IMR-90 (cell line): ENCODE measurements at regions not wholly inside any gene's neighbourhood (a gene's known extent, or its start where the extent isn't known, plus 50 kb on each side); places are given as distances from the start of the nearest gene placed in this dataset.

Experiments
- CEBPB ChIP-seq: IDR thresholded peaks from 2 replicates; pipeline ENCODE4 v1.6.1; 2012; ENCODE audit warnings: low read depth, low read length, improper control_type of control experiment
- CTCF ChIP-seq: conservative IDR thresholded peaks from 2 replicates; pipeline ENCODE4 v1.5.1; 2012; ENCODE audit warnings: mild to moderate bottlenecking, low read depth, low read length, improper control_type of control experiment
- ELK1 ChIP-seq: fragments of 150-350 bp; IDR thresholded peaks from 2 replicates; pipeline ENCODE4 v1.6.1; 2016; ENCODE audit warnings: low read depth, mild to moderate bottlenecking, low read length, moderate library complexity, borderline replicate concordance
- FOS ChIP-seq: fragments of 150-350 bp; IDR thresholded peaks from 2 replicates; pipeline ENCODE4 v1.6.1; 2016; ENCODE audit warnings: low read depth, low read length
- MXI1 ChIP-seq: IDR thresholded peaks from 2 replicates; pipeline ENCODE4 v1.6.1; 2012; ENCODE audit warnings: low read depth, mild to moderate bottlenecking, low read length, moderate library complexity, borderline replicate concordance
- POLR2A ChIP-seq: IDR thresholded peaks from 2 replicates; pipeline ENCODE4 v1.6.1; 2012; ENCODE audit warnings: mild to moderate bottlenecking, low read depth, low read length
- RAD21 ChIP-seq: IDR thresholded peaks from 2 replicates; pipeline ENCODE4 v1.6.1; 2012; ENCODE audit warnings: low read length, improper control_type of control experiment
- RCOR1 ChIP-seq: IDR thresholded peaks from 2 replicates; pipeline ENCODE4 v1.6.1; 2012; ENCODE audit warnings: mild to moderate bottlenecking, low read length, improper control_type of control experiment; ENCODE audit not compliant: insufficient replicate concordance
- RFX5 ChIP-seq: IDR thresholded peaks from 2 replicates; pipeline ENCODE4 v1.8.0; 2012; ENCODE audit warnings: low read depth, mild to moderate bottlenecking, low read length, moderate library complexity

DNA sequence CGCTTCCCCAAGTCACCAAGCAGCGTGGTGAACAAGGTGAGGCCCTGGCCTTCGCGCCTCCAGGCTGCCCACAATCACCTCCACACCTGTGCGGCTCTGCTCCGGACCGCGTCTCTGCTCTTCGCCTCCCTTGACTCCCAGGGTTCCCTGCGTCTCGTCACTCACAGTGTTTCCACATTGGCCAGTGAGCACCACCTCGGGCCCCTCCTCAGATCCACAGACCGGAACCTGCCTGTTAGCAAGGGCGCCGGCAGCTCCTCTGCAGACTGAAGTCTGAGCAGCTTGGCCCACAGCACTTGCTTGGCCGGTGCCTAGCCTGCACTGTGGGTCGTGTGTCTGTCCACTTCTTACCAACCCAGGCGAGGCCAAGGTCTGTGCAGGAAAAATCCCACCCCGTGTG, 155.3 kb upstream of the ALKAL2 start:
- TF ChIP-seq RFX5 (no peak), MXI1 (no peak), POLR2A (no peak), CTCF (no peak), ELK1 (no peak), FOS (no peak), RAD21 (no peak), CEBPB (no peak), RCOR1 (no peak)
